Activated CD4-positive, CD25-positive, alpha-beta regulatory T cell treated with anti-CD3 and anti-CD28 coated beads, Interleukin-2, amount 50 U/mL, for 16 hours (primary cell): ENCODE measurements at regions not wholly inside any gene's neighbourhood (a gene's known extent, or its start where the extent isn't known, plus 50 kb on each side); places are given as distances from the start of the nearest gene placed in this dataset.
"Not testable (repeated sequence)": the region's sequence is repeated elsewhere in the genome, so short reads cannot be mapped to it uniquely, and the experiment has no call there.

Source experiments
- DNase-seq: peaks from one replicate; pipeline ENCODE4 v3.0.0-alpha.2; 2020; ENCODE audit warnings: low read depth, low spot score

DNA sequence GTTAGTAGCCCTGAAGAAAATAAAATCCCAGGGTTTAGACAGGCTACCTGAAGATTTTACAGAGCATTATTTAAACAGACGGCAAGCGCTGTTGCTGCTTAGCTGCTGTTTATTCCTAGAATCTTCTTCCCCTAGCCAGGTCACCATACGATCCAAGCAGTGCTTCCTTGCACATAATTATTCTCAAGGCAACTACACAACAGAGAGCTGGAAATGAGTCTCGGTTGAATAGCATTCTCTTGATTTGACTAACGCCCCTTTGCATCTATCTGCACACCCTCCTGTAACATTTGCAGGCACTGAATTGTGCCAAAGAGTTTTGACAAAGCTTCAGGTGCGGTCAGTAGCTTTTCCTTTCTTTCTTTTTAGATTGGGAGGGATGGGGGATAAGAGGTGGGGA lies 564.4 kb downstream of the TBL1XR1 start:
- no peak for DNase-seq

GRCh38 chr3:176631165-176631564 lies 566.1 kb downstream of the TBL1XR1 start:
- DNase-seq = no peak

GRCh38 chr3:176628101-176628639 lies 569.1 kb downstream of the TBL1XR1 start:
- no peak for DNase-seq

DNA sequence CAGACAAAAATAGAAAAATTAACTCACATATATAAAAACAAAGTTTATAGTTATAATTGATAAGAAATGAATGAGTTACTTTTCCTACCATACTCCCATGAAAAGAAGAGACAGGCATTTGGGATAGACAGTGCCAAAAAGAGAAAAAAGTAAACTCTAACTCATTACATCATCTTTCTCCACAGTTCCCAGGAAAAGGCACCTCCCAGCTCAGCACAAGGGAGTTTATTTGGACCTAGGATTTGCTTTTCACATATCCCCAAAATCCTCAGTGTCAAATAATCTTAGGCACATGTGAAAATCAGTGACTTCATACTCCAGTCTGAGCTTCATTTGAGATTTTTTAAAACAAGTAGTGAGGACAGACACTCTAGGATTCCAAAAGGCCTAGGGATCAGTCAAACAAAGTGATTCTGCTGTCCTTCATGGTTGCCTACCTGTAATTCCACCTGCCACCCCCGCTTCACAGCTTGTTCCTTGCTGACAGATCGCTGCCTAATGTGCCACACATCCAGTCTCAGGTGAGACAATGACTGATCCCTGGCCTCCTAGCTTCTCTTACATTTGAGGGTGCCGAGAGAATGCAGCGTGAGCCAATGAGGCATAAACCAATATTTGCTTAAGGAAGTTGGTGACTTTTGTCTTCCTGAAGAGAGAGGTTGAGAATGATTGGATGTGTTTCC lies 573.7 kb downstream of the TBL1XR1 start:
- no peak for DNase-seq

DNA sequence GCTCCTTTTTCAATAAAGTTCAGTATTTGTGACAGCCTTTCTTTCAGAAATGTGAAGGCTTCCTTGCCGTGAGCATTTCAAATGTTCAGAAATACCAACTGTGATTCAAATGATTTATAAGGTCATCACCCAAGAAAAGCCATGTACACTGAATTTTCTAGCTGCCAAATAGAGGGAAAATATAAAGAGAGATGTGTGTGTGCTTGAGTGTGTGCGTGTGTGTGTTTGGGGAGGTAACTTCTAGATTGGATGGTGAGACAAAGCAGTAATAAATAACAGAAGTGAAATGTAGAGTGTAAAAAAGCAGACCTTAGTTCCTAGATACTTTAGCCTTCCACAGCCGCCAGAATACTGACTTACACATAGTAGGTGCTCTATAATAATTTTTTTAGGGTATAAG lies 577.4 kb downstream of the TBL1XR1 start:
- DNase-seq = no peak

GRCh38 chr3:176615826-176616225 lies 581.5 kb downstream of the TBL1XR1 start:
- no peak for DNase-seq

DNA sequence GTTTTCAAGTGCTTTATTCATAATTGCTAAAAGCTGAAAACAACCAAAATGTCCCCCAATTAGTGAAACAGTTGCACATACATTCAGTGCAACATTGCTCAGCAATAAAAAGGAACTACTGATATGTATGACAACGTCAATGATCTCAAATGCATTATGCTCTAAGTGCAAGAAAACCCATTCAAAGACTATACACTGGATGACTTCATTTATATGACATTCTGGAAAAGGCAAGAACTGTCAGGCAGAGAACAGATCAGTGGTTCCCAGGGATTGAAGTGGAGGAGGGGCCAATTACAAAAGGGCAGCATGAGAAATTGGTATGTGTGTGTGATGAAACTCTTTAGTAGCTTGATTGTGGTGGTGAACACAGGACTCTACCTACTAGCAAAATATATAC lies 585.6 kb downstream of the TBL1XR1 start:
- DNase-seq = no peak

- no peak for DNase-seq
Observed at GRCh38 chr3:176609361-176609760, 587.9 kb downstream of the TBL1XR1 start.

DNA sequence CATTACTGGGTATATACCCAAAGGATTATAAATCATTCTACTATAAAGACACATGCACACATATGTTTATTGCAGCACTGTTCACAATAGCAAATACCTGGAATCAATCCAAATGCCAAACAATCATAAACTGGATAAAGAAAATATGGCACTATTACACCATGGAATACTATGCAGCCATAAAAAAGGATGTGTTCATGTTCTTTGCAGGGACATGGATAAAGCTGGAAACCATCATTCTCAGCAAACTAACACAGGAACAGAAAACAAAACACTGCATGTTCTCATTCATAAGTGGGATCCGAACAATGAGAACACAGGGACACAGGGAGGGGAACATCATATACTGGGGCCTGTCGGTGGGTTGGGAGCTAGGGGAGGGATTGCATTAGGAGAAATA lies 591.7 kb downstream of the TBL1XR1 start:
- DNase-seq = not testable (repeated sequence)

DNA sequence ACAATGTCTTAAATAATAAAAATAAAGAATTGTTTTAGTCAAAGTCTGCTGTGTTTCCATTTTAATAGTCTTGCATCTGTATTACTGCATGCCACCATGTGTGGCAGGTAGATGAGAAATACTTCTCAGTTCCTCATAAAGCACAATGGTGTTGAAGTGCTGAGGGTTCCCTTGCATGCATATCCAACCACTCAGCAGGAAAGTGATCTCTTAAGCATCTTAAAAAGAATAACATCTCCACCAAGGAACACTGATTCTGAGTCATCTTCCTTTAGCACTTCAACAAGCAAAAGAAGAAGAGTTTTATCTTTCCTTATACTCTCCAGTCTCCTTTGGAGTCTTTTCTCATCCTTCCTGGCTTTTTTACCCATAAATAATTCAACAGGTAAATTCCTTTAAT lies 602.0 kb downstream of the TBL1XR1 start:
- no peak for DNase-seq

DNA sequence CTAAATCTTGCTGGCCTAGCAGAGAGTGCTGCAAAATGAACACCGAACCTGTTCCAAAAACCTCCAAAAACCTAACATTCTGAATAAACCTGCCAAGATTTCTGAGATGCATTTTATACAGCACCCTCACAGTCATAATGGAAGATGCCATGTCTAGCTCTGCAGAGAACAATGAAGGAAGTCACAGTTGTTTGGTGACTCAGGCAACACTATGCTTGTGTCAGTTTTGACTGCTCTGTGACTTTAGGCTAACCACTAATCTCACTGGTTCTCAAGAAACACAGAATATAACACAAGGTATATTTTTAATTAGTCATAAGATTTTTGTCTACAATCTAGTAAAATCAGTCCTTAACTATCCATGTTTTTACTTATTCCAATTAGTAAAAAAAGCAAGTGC lies 606.6 kb downstream of the TBL1XR1 start:
- DNase-seq = no peak

GRCh38 chr3:176587089-176587488 lies 610.2 kb downstream of the TBL1XR1 start:
- DNase-seq = no peak

DNA sequence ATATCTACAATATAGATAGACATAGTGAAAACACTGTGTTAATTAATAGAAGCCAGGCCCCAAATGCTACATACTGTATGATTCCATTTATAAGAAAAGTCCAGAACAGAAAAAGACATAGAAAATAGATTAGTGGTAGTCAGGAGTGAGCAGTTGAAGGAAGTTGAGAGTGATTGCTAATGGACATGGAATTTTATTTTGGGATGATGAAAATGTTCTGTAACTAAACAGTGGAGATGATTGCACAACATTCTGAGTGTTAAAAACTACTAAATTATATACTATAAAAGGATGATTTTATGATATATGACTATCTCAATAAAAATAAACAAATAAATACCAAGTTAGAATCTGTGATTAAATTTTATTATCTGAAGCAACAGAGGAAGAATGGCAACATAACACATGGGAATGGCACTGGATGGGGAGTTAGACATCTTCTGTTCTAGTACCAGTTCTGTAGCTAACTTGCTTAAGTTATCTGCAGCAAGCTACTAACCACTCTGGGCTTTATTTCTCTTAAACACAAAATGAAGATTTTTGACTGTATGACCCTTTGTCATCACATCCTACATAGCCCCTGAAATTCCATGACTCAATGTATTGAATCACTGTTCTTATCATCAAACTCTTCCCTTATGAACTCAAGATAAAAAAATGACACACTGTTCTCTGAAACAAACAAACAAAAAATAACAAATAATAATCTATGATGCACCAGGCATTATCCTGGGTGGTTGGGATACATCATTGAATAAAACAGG lies 612.7 kb downstream of the TBL1XR1 start:
- no peak for DNase-seq

DNA sequence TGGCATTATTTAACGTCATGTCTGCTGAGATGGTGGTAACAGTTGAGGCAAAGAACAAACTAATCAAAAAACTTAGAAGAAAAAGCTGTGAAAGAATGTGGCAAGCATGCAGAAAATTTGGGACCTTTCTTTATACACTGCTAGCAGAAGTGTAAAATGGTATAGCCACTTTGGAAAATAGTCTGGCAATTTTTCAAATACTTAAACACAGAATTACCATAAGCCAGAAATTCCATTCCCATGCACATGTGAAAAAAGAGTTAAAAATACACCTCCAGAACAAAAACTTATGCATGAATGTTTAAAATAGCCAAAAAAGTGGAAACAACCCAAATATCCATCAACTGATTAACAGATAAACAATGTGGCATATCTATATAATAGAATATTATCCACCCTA lies 613.3 kb downstream of the TBL1XR1 start:
- DNase-seq = no peak

DNA sequence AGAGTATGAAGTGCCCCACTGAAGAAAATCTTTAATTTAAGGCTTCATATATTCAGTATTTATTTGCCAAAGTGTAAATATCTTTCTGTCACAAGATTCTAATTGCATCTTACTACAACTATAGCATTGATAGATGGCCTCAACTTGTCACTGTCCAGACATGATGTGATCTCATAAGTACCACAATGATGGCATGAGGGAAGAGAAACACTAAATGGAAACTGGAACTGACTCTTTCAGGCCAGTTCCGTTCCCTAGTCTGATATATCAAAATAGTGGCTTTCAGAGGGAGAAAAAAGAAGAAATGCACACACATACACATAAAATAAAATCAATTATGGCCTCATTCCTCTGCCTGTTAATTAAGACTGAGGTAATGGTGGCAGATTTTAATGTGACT lies 615.7 kb downstream of the TBL1XR1 start:
- no peak for DNase-seq

DNA sequence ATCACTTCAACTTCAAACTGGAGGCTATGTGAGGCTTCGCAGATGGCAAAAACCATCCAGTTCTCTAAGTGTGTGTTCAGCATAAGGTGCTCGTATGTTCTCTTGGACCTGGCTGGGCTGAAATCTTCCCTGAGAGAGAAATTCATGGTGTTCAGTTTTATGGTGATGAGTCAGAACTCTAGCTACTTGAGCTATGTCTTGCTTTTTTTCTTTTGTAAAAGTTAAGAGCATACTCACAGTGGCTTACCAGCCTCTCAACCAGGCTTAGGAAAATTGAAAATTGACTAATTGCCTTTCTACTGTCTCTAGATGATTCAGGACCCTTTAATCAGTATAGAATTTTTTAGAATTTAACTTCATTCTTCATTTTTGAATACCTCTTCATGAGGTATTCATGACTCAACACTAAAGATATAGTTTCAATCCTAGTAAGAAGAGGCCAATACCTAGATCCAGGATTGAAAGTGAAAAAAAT lies 617.5 kb downstream of the TBL1XR1 start:
- DNase-seq = no peak

- DNase-seq = no peak
Observed at GRCh38 chr3:176578316-176578715, 619.0 kb downstream of the TBL1XR1 start.

GRCh38 chr3:176577447-176577846 lies 619.8 kb downstream of the TBL1XR1 start:
- DNase-seq = no peak

DNA sequence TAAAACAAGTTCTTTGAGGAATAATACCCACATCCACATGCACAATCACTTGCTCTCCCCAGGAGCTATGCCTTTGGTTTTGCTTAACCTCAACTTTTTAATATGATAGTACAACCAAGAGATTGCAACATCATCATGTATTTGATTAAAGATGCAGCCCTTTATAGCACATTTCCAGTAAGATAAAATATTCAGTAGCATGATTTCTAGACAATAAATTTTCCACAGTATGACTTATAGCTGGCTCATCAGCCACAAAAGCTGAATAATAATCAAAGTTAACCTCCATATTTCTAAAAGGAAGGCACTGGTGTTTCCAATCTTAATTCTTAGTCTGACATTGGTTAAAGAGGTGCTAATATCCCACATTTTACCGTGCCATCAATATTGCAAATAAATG lies 622.5 kb downstream of the TBL1XR1 start:
- DNase-seq = no peak

DNA sequence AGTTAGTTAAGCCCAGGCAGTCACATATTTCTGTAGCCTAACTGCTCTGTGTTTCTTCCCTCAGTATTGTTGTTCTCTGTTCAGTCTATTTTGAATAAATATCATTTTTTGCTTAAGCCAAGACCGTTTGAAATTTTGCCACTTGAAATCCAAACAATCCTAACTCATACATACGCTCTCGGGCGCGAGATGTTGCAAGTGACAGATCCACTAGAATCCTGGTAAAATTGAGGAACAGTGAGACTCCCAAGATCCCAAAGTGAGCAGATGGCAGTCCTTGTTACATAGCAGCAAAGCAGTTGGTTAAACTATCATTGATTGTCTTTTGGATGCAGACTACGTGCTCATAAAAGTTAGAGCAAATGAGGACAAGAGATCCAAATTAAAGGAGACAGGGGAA lies 625.4 kb downstream of the TBL1XR1 start:
- no peak for DNase-seq

- DNase-seq = no peak
Observed at GRCh38 chr3:176570992-176571391, 626.3 kb downstream of the TBL1XR1 start.

DNA sequence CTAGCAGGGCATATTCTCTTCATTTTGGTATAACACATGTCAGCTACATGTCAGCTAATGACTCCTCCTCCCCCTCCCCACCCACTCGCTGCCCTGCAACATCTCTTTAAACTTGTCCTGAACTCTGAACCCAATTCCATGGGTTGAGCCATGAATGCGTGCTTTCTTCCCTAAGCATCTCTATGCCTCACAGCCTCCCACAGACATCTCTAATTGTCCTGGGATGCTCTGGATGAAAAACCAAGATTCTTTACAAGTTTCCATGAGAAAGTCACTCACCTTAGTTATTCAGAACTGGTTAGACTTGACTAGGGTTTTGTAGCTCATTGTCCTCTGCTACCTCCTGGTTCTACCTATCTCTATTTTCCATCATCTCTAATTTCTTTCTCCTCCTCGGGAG lies 629.1 kb downstream of the TBL1XR1 start:
- DNase-seq = no peak

- DNase-seq = no peak
Observed at GRCh38 chr3:176566757-176567156, 630.5 kb downstream of the TBL1XR1 start.
